SK-N-SH (cell line): ENCODE measurements at regions not wholly inside any gene's neighbourhood (a gene's known extent, or its start where the extent isn't known, plus 50 kb on each side); places are given as distances from the start of the nearest gene placed in this dataset.

Source experiments
- CTCF ChIP-seq: fragments of 200-600 bp; sonication (generic); IDR thresholded peaks from 2 replicates; pipeline ENCODE4 v1.6.1; 2017; ENCODE audit warnings: antibody characterized with exemption, mild to moderate bottlenecking, moderate library complexity
- EZH2phosphoT487 ChIP-seq: fragments of 200-600 bp; sonication (generic); IDR thresholded peaks from 2 replicates; pipeline ENCODE4 v1.6.1; 2017; ENCODE audit warnings: low read depth, mixed run types, mild to moderate bottlenecking, antibody characterized with exemption, moderate library complexity, borderline replicate concordance
- MAX ChIP-seq: IDR thresholded peaks from 2 replicates; pipeline ENCODE4 v1.4.0; 2012; ENCODE audit warnings: low read depth
- NRF1 ChIP-seq: IDR thresholded peaks from 2 replicates; pipeline ENCODE4 v1.6.1; 2012; ENCODE audit warnings: low read depth, mild to moderate bottlenecking, low read length
- SIN3A ChIP-seq: IDR thresholded peaks from 2 replicates; pipeline ENCODE4 v1.6.1; 2012; ENCODE audit warnings: low read depth, mild to moderate bottlenecking, low read length, moderate library complexity, borderline replicate concordance
- TAF1 ChIP-seq: IDR thresholded peaks from 2 replicates; pipeline ENCODE4 v1.6.1; 2012; ENCODE audit warnings: low read depth, mild to moderate bottlenecking, low read length, moderate library complexity, borderline replicate concordance
- USF1 ChIP-seq: IDR thresholded peaks from 2 replicates; pipeline ENCODE4 v1.4.0; 2012; ENCODE audit warnings: low read depth, borderline replicate concordance
- YY1 ChIP-seq: IDR thresholded peaks from 2 replicates; pipeline ENCODE4 v1.4.0; 2012; ENCODE audit warnings: low read depth, mild to moderate bottlenecking

- TF ChIP-seq YY1 (no peak), CTCF (no peak), USF1 (no peak), MAX (no peak), TAF1 (no peak), EZH2phosphoT487 (no peak), SIN3A (no peak), NRF1 (no peak)
These were observed 235.8 kb downstream of the B3GLCT start for GRCh38 chr13:31435536-31435935.
